Islet of Langerhans (tissue), 1 donor: ENCODE measurements at regions not wholly inside any gene's neighbourhood (a gene's known extent, or its start where the extent isn't known, plus 50 kb on each side); places are given as distances from the start of the nearest gene placed in this dataset.
"Not testable (repeated sequence)": the region's sequence is repeated elsewhere in the genome, so short reads cannot be mapped to it uniquely, and the experiment has no call there.

Source experiments
- FAIRE-seq: peaks from one replicate; lab custom pipeline; 2011; peaks lifted over from hg19 to GRCh38; lab: Jason Lieb, UNC

DNA sequence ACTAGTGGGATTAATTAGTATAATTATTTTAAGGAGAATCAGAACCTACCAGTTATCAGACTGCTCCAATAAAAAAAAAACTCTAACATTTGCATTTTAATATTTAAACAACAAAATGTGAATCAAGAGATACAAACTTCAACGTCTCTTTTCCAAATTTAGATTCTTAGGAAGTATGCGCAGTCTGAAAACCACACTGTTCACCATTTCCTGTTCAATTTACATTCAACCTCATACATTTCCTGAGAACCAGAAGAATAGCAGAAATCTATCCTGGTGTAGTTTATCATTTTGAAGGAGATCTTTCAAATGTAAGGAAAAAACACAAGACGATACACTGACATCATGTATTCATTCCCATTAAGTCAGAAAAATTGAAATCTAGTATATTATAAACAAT, 869.2 kb downstream of the EFNA5 start:
- no peak for FAIRE-seq

DNA sequence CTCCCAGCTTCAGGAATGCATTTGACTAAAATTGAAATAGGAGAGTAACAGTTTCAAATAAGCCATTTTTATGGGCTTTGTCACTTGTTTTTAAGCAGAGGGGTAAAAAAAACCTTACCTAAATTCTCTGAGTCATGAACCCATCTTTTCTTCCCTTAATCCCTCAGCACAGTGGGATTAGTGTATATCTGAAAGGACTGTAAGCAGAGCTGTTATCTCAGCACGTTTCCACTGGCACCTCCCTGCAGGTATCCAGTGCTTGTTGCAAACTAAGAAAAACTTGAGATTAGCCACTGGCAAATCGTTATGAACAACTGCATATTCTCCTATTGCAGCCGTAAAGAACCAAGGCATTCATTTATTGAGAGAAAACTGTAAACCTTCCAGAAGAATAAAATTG, 872.7 kb downstream of the EFNA5 start:
- no peak for FAIRE-seq

DNA sequence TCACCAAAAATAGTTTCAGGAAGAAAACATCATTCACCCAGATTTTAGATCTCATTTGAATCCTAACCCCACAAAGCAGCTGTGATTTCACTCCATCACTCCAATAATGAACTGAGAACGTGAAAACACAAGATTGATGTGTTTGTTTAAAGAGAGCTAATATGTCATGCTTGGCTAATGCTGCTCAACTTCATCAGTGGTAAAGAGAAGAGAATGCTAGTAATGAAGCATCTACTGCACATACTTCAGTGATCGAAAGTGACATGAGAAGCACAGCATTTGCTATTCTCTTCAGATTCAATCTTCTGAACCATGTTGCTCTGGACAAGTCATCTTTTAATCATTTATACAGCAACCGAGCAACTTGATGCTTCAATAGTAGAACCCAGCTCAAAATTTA, 874.7 kb downstream of the EFNA5 start:
- peak; percentile 5 for FAIRE-seq

DNA sequence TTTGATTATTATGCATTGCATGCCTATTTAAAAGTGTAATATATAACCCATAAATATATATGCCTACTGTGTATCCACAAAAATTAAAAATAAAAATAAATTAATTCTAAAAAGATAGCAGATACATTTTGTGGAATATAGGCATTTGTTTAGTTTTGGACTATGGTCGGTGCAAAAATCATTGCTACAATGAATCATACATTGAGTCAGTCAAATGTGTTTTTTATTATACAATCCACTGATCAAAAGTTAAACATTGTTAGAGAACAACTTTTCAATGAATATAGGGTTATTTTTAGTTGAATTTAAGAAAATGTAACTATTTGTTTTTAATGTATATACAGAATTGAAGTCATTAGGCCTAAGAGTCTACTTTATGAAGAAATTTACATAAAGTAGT, 885.9 kb downstream of the EFNA5 start:
- FAIRE-seq, result no peak

DNA sequence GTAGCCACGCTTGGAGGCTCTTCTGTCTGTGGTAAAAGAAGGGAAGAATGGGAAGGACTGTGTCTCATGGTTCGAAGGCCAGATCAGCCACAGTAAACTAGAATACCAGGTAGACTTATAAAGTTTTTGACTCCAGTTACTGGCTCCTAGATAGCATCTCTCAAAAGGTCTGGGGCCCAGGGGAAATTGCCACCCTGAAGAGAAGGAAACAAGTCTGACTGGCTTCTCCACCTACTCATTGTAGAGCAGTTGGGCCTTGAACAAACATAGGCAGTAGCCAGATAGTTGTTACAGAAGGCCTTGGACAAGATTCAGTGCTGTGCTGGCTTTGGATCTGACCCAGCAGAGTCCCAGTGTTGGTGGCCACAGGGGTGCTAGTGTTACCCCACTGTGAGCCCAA, 890.4 kb downstream of the EFNA5 start:
- no peak for FAIRE-seq

DNA sequence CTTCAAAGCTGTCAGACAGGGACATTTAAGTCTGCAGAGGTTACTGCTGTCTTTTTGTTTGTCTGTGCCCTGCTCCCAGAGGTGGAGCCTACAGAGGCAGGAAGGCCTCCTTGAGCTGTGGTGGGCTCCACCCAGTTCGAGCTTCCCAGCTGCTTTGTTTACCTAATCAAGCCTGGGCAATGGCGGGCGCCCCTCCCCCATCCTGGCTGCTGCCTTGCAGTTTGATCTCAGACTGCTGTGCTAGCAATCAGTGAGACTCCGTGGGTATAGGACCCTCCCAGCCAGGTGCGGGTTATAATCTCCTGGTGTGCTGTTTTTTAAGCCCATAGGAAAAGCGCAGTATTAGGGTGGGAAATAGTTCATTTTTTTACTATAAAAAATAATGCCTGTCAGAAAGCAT, 894.2 kb downstream of the EFNA5 start:
- not testable (repeated sequence) for FAIRE-seq

DNA sequence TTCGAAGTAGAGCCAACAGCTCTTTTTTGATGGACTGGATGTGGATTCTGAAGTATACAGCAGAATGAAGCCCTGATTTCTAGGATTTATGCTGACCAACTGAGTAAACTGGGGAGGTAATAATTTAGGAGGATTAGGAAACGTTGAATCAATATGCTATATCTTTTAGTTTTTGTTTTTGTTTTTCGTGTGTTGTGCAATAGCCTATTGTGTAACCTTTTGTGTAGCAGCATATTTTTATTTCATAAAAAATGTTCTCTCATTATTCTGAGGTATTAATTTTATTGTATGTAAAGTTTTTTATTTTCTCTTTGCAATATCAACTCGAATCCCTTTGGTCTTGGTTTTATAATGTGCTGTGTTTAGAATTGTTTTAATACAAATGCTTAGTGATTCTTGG, 902.3 kb downstream of the EFNA5 start:
- FAIRE-seq, result no peak

DNA sequence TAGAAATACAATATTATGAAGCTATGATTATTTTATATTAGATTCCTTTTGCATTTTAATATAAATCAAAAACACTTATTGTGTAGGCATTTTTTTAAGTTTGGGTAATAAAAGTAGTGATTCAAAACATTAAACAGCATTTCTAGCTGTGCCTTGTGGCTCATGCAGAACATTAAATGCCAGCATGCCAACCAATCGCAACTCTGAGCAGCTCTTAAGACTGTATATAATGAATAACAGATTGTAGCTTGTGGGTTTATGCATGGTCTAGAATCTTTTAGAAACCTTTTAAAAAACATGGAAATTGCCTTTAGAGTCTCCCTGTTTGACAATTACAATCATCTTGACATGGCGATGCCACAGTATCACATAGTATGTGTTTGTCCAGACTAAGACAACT, 903.8 kb downstream of the EFNA5 start:
- FAIRE-seq, result no peak

DNA sequence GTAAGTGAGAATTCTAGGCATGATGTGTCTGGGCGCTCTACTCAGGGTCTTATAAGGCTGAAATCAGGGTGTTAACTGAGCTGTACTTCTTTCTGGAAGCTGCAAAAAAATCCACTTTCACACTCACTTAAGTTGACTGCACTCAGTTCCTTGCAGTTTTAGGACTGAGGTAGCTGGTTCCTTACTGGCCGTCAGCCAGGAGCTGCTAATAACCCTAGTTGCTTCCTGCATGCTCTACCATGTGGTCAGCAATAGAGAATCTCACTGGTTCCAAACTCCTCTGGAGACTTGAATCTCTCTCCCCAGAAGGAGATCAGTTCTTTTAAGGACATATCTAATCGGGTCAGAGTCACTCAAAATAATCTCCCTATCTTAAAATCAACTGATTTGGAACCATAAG, 911.2 kb downstream of the EFNA5 start:
- FAIRE-seq, result no peak

DNA sequence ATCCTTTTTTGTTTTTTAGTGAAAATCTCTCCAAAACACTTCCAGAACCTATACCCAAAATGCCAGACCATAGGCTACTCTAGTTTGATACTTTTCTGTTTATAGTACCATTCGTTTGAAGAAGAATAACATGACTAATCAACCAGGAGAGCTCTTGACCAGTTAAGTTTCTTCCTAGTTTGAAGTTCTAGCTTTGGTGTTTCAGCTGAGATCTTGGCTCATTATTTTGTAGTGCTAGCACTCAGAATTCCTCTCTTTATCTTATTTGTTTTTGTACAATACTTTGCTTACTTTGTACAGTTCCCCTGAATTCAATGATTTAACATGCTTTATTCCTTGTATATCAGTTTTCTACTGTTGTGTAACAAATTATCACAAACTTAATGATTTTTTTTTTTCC, 911.6 kb downstream of the EFNA5 start:
- no peak for FAIRE-seq

DNA sequence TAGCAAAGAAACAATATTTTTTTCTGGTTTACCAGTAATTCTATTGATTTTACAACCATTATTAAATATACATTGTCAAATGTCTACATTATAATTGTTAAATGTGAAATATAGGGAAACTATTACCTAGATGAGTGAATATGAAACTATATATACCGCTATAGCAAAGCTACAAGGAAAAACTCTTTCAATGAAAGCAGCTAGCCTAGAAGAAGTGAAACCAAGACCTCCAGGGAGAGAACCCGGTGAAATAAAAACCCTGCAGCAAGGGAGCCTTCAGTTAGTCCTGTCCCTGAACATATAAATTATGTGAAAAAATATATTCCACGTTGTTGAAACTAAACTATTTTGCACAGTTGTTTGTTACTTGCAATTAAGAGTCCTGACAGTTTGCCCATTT, 913.1 kb downstream of the EFNA5 start:
- FAIRE-seq, result no peak

DNA sequence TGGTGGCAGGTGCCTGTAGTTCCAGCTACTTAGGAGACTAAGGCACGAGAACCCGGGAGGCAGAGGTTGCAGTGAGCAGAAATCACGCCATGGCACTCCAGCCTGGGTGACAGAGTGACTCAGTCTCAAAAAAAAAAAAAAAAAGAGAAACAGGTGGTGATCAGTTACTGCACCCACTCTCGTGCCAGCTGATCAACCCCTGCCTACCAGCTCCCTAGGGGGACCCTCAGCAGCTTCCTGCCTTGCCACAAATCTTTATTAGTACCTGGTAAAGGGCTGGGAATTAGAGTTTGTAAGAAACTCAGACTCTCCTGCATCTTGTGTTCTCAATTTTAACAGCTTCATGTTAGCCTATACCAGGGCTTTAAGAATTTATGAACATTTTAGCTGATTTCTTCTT, 914.9 kb downstream of the EFNA5 start:
- no peak for FAIRE-seq

DNA sequence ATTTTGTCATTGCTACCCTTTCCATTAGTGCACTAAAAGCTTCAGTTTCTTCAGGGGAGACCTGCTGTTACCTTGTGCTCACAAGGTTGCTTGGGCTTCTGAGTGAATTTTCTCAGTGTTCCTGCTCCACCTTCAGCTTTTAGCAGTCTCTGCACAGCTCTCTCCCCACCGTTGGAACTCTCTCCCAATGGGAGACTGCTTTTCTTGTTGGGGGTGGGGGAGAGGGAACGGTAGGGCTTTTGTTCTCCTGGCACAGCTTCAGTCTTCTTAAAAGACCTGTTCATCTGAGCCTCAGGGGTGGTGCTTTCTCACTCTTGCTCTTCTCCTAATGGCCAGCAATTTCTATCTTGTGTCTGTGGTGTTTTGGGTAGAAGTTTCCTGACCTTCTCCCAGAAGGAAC, 915.7 kb downstream of the EFNA5 start:
- no peak for FAIRE-seq

DNA sequence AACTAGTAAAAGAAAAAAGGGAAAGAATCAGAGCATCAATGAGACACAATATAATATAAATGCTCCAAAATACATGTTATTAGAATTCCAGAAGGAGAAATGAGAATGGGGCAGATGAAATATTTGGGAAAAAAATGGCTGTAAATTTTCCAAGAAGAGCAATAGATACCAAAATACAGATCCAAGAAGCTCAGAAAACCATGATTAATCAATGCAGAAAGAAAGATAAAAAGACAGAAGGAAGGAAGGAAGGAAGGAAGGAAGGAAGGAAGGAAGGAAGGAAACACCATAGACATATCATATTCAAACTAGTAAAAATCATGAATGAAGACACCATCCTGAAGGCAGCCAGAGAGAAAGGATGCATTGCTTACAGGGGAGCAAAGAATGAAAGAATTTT, 920.9 kb downstream of the EFNA5 start:
- FAIRE-seq, result no peak

DNA sequence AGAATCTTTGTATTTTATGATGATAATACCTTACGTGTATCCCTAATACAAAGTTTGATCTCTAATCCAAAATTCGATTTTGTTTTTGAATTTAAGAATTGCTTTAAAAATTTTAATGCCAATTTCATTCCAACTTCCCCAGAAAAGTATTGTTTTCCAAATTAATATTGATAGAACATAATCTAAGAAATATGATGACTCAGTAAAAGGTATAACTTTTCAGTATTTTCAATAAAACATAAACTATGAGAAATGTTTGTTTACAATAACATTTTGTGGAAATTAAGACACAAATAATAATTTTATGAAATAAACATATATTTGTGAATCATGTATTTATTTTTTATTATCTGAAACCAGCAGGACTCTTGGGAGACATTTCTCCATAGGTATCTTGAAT, 931.6 kb downstream of the EFNA5 start:
- FAIRE-seq, result peak; percentile 24

DNA sequence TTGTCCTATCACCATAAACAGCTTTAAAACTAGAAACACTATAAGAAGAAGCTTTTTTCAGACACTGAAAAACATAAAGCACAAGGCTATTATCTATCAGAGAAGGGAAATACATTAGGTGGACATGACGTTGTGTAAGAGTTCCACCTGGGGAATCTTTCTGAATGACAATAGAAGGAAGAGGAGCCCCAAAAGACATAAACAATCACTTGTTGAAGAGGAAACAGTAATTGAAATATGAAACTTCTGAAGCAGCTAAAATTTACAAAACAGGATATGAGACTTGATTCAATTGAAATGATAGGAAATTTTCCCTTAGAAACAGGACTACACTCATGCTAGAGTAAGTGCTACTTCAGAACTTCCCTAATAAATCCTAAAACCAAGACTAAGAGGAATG, 933.6 kb downstream of the EFNA5 start:
- no peak for FAIRE-seq

DNA sequence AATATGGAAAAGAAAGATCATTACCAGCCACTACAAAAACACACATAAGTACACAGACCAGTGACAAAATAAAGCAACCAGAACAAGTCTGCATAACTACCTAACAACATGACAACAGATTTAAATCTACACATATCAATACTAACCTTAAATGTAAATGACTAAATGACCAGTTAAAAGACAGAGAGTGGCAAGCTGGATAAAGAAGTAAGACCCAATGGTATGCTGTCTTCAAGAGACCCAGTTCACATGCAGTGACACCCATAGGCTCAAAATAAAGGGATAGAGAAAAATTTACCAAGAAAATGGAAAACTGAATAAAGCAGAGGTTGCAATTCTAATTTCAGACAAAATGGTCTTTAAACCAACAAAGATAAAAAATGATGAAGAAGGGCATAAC, 938.1 kb downstream of the EFNA5 start:
- no peak for FAIRE-seq

DNA sequence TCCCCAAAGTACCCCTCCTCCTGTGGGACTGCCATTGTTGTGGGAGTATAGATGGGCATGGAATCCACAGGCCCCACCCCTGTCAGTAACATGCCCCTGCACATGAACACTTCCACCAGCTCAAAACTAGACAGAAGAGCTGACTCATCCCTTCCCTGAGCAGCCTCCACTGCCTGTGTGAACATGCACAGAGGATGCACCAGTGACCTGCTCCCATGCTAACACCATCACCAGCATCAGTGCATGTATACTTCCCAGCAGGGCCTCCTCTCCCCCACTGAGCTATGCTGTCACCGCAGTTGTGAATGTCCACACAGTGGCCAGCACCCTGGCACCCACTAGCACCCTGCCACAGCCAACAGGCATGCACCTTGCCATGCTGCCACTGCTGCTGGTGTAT, 939.8 kb downstream of the EFNA5 start:
- FAIRE-seq, result no peak

DNA sequence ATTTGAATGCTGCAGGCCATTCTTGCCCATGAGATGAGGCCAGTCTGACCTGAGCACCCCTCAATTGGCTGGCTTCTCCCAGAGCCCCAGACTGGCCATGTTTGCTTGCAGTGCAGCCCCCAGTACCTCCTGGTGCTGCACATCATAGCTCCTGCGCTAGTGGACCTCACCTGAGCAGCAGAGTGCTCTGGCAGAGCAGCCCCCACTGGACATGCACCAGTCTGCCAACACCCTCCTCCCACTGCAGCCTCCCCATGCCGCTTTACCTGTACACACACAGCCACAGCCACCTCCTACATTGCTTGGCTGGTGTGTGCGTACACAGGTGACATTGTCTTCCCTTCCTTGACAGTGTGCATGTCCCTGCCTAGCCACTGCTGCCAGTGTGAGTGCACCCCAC, 940.2 kb downstream of the EFNA5 start:
- FAIRE-seq, result no peak

DNA sequence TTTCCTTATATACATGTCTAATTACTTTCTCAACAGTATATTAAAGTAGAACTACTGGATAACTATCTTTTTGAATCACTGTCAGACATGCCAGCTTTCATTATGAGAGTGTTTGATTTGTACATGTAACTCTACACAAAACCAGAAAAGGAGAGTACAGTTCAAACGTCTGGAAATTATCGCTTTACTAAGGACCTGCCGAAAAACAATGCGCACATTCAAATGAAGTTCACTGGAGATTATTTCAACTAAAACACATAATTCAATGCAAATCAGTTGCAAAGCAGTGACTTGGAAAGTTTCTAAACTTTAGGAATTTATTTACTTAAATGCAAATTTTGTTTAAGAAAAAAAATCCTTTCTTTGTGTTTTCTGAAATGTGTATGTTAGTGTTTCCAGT, 942.5 kb downstream of the EFNA5 start:
- no peak for FAIRE-seq

DNA sequence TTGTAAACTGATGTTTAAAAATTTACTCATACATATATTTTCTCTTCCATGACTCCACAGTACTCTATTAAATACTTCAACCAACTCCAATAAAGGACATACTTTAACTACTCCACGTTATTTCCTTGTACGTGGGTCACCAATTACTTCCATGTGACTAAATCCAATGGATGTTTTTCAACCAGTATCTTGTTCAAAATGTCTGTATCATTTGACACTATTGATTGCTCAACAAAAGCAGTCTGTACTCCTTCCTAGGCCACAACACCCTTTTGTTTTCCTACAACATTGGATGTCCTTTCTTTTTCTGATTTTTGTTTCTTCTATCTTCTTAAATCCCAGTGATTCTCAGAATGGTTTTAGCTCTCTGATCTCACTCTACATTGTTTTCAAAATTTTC, 943.7 kb downstream of the EFNA5 start:
- no peak for FAIRE-seq

DNA sequence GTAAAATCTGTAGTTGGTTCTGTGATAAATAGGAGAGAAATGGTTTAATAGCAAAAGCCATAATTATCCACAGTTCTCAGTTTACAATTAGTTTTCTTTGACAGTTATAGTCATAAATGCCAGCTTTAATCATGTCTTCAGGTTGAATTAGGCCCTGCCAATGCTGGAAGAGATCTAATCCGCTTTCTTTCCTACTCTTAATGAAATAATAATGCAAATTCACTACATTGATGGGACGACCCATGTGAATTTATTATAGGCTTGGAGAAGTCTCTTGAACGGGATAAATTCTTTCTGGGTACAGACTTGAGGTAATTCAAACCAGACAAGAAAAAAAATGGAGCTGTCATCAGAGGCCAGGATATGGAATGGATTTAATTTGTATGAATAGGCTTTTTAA, 950.4 kb downstream of the EFNA5 start:
- FAIRE-seq, result no peak

DNA sequence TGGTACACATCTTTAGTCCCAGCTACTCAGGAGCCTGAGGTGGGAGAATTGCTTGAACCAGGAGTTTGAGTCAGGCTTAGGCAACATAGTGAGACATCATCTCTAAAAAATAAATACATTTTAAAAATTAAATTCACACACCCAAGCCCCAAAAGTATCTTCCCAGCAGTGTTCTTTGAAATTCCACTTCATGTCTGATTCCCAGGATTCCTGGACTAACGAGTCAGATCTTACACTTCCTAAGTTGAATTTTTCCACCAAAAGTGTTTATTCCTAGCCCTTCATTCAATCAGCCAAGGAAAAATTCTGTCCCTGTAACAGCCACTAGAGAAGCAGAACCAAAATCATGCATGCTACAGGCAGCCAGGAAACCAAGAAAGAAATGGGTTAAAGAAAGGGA, 970.9 kb downstream of the EFNA5 start:
- FAIRE-seq, result no peak

DNA sequence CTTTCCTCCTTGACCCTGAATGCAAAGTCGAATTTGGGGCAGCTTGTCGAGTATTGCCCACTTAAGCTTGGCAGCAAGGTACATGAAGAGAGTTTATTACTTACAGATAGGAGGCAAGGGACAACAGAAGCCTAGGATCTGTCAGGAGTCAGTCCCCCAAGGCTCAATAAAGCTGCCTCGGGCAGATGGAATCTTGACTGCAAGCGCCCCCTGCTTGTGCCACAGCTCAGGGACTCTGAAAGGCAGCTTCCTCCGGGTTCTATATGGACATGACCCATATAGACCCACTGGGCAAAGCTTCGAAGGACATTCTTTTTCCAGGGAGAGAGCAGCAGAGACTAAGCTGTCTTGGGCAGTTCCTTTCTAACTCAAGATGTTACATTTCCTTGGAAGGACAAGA, 971.5 kb downstream of the EFNA5 start:
- FAIRE-seq, result no peak

DNA sequence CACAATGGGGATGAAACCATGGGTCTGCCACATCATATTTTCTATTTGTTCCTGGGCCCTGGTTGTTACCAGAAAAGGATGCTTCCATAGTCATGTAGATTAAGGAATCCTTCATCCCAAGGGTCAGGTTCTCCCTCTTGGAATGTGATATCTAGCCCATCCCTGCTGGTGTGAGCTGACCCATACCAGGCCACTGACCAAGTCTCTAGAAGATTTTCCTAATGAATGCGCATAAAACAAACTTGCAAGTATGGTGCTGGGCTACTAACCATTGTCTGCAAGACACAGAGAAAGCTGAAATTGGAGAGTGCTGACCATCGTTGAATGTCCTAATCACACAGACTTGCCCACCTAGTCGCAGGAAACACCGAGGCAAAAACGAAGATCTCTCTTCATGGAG, 972.6 kb downstream of the EFNA5 start:
- FAIRE-seq, result no peak

DNA sequence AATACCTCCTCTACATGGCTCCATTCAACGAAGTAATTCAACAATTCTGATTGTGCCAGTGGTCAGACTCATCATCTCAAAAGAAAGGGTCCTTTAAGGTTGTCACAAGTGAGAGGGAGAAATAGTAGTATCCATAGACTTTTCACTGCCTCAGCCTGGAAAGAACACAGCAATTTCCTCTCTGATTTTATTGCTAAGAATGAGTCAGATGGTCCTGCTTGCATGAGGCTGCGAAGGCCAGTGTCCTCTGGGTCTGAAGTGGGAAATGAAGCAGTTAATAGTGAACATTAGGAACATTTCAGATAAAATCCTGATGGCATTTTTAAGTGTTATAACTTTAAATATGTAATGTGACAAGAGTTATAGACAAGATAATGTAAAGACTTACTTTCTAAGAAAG, 979.0 kb downstream of the EFNA5 start:
- FAIRE-seq, result no peak
